ENCODE measurements at regions not wholly inside any gene's neighbourhood (a gene's known extent, or its start where the extent isn't known, plus 50 kb on each side); places are given as distances from the start of the nearest gene placed in this dataset.

DNA sequence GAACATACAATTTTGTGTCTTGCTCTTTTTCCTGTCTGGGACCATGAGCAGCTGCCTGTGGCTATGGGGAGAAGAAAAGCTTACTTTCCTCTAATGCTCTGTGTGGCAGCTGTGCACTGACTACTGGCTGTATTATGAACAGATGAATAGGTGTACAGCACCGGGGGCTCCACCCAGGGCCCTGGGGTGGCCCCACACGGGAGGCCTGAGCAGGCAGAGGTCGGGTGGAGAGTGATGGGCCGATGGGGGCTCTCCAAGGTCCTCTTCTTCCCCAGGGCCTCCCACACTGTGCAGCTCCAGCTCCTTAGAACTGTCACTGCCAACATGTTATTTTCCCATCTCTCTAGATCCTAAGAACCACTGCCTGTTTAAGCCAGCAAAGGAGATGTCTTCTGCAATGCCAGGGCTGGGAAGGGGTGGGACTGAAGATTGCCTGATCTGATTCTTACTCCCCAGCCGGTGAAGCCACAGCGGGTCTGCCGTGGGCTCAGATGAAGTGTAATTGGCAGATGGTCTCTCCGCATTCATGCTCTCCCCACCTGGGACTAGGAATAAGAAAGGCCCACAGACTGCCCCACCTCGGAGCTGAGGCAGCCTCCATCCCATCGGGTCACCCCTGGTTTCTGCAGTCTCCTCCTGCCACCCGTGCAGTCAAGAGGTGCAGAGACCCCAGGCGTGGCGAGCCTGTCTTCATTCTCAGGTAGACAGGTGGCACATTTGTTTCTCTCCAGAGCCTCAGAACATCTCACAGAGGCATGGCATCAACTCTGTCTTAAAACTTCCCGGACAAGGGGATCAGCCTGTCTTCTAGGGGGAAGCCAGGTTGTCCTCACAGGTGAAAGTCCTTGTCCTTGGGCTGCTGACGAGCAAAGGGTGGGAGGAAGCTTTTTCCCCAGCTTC, 186.5 kb upstream of the GALNT2 start:
- H3K27me3 Mint-ChIP-seq (ENCODE audit: insufficient read depth) = peaks cover 28% of the 10 kb centered on the region
- no peak overlapping the region for H3K27ac Mint-ChIP-seq
- H3K4me1 Mint-ChIP-seq (ENCODE audit: low read depth) = no peaks in the 10 kb centered on the region
- no peak for DNase-seq
- TF ChIP-seq, protein P1, sequence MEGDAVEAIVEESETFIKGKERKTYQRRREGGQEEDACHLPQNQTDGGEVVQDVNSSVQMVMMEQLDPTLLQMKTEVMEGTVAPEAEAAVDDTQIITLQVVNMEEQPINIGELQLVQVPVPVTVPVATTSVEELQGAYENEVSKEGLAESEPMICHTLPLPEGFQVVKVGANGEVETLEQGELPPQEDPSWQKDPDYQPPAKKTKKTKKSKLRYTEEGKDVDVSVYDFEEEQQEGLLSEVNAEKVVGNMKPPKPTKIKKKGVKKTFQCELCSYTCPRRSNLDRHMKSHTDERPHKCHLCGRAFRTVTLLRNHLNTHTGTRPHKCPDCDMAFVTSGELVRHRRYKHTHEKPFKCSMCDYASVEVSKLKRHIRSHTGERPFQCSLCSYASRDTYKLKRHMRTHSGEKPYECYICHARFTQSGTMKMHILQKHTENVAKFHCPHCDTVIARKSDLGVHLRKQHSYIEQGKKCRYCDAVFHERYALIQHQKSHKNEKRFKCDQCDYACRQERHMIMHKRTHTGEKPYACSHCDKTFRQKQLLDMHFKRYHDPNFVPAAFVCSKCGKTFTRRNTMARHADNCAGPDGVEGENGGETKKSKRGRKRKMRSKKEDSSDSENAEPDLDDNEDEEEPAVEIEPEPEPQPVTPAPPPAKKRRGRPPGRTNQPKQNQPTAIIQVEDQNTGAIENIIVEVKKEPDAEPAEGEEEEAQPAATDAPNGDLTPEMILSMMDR (IDR thresholded peaks at IDR 0.05) = no peak
- no peaks in the 10 kb centered on the region for H3K36me3 Mint-ChIP-seq (ENCODE audit: low read depth)
- H3K4me3 Mint-ChIP-seq = no peak overlapping the region
- H3K9me3 Mint-ChIP-seq = no peaks in the 10 kb centered on the region

- no peak for DNase-seq
- Mint-ChIP-seq H3K4me3 (no peak overlapping the region), H3K27me3 (ENCODE audit: insufficient read depth) (peaks cover 30% of the 10 kb centered on the region), H3K27ac (no peak overlapping the region), H3K9me3 (no peaks in the 10 kb centered on the region; the same call in 1 of the 2 replicates), H3K36me3 (ENCODE audit: low read depth) (no peaks in the 10 kb centered on the region), H3K4me1 (ENCODE audit: low read depth) (no peaks in the 10 kb centered on the region)
- TF ChIP-seq, protein P1 (IDR thresholded peaks at IDR 0.05) = no peak
These were observed 184.4 kb upstream of the GALNT2 start for GRCh38 chr1:229882621-229883020.

- no peaks in the 10 kb centered on the region for H3K36me3 Mint-ChIP-seq (ENCODE audit: low read depth)
- H3K4me1 Mint-ChIP-seq (ENCODE audit: low read depth) = no peaks in the 10 kb centered on the region
- TF ChIP-seq, protein P1 (IDR thresholded peaks at IDR 0.05) = no peak
- H3K27me3 Mint-ChIP-seq (ENCODE audit: insufficient read depth) = peaks cover 30% of the 10 kb centered on the region
- H3K4me3 Mint-ChIP-seq = no peak overlapping the region
- no peaks in the 10 kb centered on the region; the same call in 1 of the 2 replicates for H3K9me3 Mint-ChIP-seq
- DNase-seq = no peak
- no peak overlapping the region for H3K27ac Mint-ChIP-seq
These were observed 183.4 kb upstream of the GALNT2 start for GRCh38 chr1:229883504-229884200.

DNA sequence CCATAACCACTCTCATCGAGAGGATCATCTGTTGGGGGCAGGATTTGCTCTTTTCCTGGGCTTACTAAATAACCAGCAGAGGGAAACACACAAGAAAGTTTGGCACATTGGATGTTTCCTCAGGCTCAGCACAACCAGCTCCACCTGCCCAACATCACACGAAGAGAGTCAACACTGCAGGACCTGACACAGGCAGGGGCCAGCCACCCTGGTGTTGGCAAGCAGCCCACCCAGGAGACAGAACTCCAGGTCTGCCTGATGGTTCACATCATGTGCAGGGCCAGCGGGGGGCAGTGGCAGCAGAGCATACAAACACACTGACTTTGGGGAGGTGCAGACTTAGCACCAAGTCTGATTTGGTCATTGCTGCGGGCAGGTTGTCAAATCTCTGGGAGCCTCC, 182.3 kb upstream of the GALNT2 start:
- TF ChIP-seq, protein P1 (IDR thresholded peaks at IDR 0.05) = no peak
- H3K27me3 Mint-ChIP-seq (ENCODE audit: insufficient read depth) = peaks cover 30% of the 10 kb centered on the region

DNA sequence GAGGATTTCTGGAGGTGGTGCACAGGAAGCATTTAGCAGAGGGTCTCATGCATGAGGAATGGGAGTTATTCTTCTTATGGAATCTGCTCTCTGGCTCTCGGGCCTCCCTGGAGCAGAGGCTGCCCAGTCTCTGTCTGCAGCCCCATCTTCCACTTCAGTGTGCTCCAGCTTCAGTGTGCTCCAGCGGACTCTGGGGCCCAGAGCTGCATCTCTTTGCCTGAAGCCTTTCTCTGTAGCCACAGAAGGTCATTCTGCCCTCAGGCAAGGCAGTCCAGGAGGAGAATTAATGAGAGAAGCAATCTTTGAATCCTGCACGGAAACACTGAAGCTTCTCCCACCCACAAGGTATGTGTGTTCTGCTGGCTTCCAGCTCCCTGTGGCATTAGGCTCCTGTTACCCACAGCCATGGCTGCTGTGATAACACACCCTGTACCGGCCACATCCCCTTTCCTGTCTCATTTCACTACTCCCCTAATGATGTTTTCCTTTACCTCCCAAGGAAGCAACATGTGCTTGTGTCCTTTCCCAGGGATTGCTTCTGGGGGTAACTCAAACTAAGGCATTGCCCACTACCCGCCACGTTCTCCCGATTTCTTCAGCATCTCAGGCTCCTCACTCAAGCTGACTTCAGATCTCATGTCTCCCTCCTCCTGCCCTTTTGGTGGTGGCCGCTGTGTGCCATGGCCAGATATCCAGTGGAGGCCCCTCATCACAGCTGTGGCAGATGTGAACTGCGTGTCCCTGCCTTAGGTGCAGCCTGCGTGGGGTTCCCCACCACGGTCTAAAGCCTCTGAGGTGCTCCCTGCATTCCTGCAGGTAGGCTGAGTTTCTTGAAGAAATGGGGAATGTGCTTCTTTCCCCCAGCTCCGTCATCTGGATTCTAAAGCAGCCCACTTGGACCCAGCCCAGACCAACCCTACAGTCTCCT, 181.2 kb upstream of the GALNT2 start:
- Mint-ChIP-seq H3K36me3 (ENCODE audit: low read depth) (no peaks in the 10 kb centered on the region), H3K9me3 (no peaks in the 10 kb centered on the region; the same call in 1 of the 2 replicates), H3K27me3 (ENCODE audit: insufficient read depth) (peaks cover 30% of the 10 kb centered on the region), H3K27ac (no peak overlapping the region), H3K4me3 (no peak overlapping the region), H3K4me1 (ENCODE audit: low read depth) (no peaks in the 10 kb centered on the region)
- DNase-seq = no peak
- TF ChIP-seq, protein P1 (IDR thresholded peaks at IDR 0.05) = no peak

More for the DNA sequence above, 182.3 kb upstream of the GALNT2 start:
- no peak for DNase-seq
- Mint-ChIP-seq H3K4me1 (ENCODE audit: low read depth) (no peaks in the 10 kb centered on the region), H3K36me3 (ENCODE audit: low read depth) (no peaks in the 10 kb centered on the region), H3K9me3 (no peaks in the 10 kb centered on the region; the same call in 1 of the 2 replicates), H3K4me3 (no peak overlapping the region), H3K27ac (no peak overlapping the region)

Measured in HFFc6 (cell line).